ENCODE measurements at regions not wholly inside any gene's neighbourhood (a gene's known extent, or its start where the extent isn't known, plus 50 kb on each side); places are given as distances from the start of the nearest gene placed in this dataset.

DNA sequence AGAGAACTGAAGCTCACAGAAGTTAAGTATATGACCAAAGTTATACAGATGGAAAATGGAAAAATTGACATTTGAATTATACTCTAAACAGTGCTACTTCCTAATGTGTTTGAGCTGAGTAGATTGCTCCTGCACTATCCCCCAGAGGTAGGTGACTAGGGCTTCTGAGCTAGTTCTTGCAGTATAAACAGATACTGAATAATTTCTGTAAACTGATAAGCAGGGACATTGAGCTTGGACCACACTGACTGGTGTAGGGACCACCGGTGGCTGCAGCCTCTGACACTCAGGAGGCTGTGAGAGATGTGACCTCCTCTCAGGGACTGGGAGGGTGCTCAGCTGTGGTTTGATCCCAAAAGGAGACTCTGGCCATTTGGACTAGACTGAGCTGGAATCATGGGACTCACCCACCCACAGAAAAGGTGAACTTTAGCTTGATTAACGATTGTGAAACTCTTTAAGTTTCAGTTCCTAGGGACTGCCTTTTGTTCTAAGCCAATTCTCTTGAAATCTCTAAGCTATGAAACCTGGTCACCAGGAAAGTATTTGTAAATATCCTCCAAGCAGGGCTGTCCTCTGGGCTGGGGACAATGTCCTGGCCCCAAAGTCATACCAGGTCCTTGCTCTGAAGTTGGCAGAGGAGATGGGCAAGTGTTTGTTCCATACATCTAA, 291.5 kb downstream of the SEC61B start:
- Mint-ChIP-seq H3K4me1 (ENCODE audit: low read depth) (no peaks in the 10 kb centered on the region), H3K27me3 (no peaks in the 10 kb centered on the region), H3K36me3 (ENCODE audit: low read depth) (no peaks in the 10 kb centered on the region), H3K4me3 (no peak overlapping the region), H3K27ac (no peak overlapping the region), H3K9me3 (no peaks in the 10 kb centered on the region)
- ChIA-PET POLR2A (no interaction called here), CTCF (no interaction called here)
- intact Hi-C loops (cut with DNase I, micrococcal nuclease) = no loop called here
- Histone ChIP-seq H3K9me3 (ENCODE audit: control insufficient read depth in 1 of 2, insufficient read depth in 1 of 2, low read length in 2 of 2) (no peaks in the 10 kb centered on the region), H3K36me3 (ENCODE audit: insufficient read depth, low read length) (no peaks in the 10 kb centered on the region), H3K4me1 (ENCODE audit: insufficient read depth, low read length) (no peaks in the 10 kb centered on the region), H3K4me3 (ENCODE audit: low read length) (no peak overlapping the region), H3K27ac (ENCODE audit: low read depth in 1 of 2, low read length in 2 of 2) (no peak overlapping the region), H3K27me3 (ENCODE audit: control insufficient read depth in 1 of 2, insufficient read depth in 2 of 2, low read length in 2 of 2) (no peaks in the 10 kb centered on the region)
- DNase-seq (peak in 1 of 14 experiments; percentile 5), ATAC-seq (ENCODE audit: poor library complexity) (no peak)
- no peak for TF ChIP-seq CTCF (IDR thresholded peaks at IDR 0.05)

DNA sequence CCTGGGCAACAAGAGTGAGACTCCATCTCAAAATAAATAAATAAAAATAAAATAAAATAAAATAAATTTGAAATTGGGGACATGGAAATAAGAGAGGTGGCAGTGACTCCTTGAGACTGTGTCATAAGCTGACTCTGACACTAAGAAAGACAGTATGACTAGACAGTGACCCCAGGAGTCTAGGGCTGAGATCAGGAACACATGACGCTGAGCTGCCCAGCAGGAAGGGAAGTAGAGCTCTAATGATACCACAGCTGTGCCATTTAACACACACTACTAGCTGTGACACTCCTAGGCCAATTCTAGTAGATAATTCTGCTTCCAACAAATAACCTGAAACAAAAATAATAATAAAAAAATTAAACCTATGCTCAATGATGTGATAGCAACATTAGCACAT, 293.0 kb downstream of the SEC61B start:
- no peak overlapping the region for H3K4me3 Mint-ChIP-seq
- ATAC-seq (ENCODE audit: poor library complexity) = no peak
- CTCF ChIA-PET = no interaction called here
- TF ChIP-seq CTCF (IDR thresholded peaks at IDR 0.05) = no peak
- no peaks in the 10 kb centered on the region for H3K36me3 ChIP-seq (ENCODE audit: insufficient read depth, low read length)
- no peaks in the 10 kb centered on the region for H3K9me3 ChIP-seq (ENCODE audit: control insufficient read depth in 1 of 2, insufficient read depth in 1 of 2, low read length in 2 of 2)
- peaks cover 5% of the 10 kb centered on the region for H3K27me3 Mint-ChIP-seq
- no peaks in the 10 kb centered on the region for H3K27me3 ChIP-seq (ENCODE audit: control insufficient read depth in 1 of 2, insufficient read depth in 2 of 2, low read length in 2 of 2)
- no peak overlapping the region for H3K4me3 ChIP-seq (ENCODE audit: low read length)
- H3K27ac Mint-ChIP-seq = no peak overlapping the region
- H3K36me3 Mint-ChIP-seq (ENCODE audit: low read depth) = no peaks in the 10 kb centered on the region
- H3K9me3 Mint-ChIP-seq = no peaks in the 10 kb centered on the region
- no peaks in the 10 kb centered on the region for H3K4me1 Mint-ChIP-seq (ENCODE audit: low read depth)
- DNase-seq = peak in 3 of 14 experiments; percentile 8 to 57 (median 43)
- POLR2A ChIA-PET = no interaction called here
- intact Hi-C loops (cut with DNase I, micrococcal nuclease) = no loop called here
- no peaks in the 10 kb centered on the region for H3K4me1 ChIP-seq (ENCODE audit: insufficient read depth, low read length)
- no peak overlapping the region for H3K27ac ChIP-seq (ENCODE audit: low read depth in 1 of 2, low read length in 2 of 2)

GRCh38 chr9:99515895-99516656, 294.0 kb downstream of the SEC61B start:
- Histone ChIP-seq H3K27ac (ENCODE audit: low read depth in 1 of 2, low read length in 2 of 2) (no peak overlapping the region), H3K4me3 (ENCODE audit: low read length) (no peak overlapping the region), H3K36me3 (ENCODE audit: insufficient read depth, low read length) (no peaks in the 10 kb centered on the region), H3K9me3 (ENCODE audit: control insufficient read depth in 1 of 2, insufficient read depth in 1 of 2, low read length in 2 of 2) (no peaks in the 10 kb centered on the region), H3K27me3 (ENCODE audit: control insufficient read depth in 1 of 2, insufficient read depth in 2 of 2, low read length in 2 of 2) (no peaks in the 10 kb centered on the region), H3K4me1 (ENCODE audit: insufficient read depth, low read length) (no peaks in the 10 kb centered on the region)
- TF ChIP-seq CTCF (IDR thresholded peaks at IDR 0.05) = no peak
- Mint-ChIP-seq H3K4me3 (no peak overlapping the region), H3K36me3 (ENCODE audit: low read depth) (no peaks in the 10 kb centered on the region), H3K27ac (no peak overlapping the region), H3K9me3 (no peaks in the 10 kb centered on the region), H3K27me3 (peaks cover 5% of the 10 kb centered on the region), H3K4me1 (ENCODE audit: low read depth) (no peaks in the 10 kb centered on the region)
- ATAC-seq (ENCODE audit: poor library complexity) (no peak), DNase-seq (peak in 2 of 14 experiments; percentile 2 to 9)
- intact Hi-C loops (cut with DNase I, micrococcal nuclease) = no loop called here
- POLR2A ChIA-PET = no interaction called here
- CTCF ChIA-PET = interaction anchor here (0.6 kb wide), 1 partner anchor 1533 kb away, joined by 4 read pairs; no protein-coding TSS in a partner anchor

All from CD4-positive, alpha-beta T cell (primary cell).